ENCODE measurements at regions not wholly inside any gene's neighbourhood (a gene's known extent, or its start where the extent isn't known, plus 50 kb on each side); places are given as distances from the start of the nearest gene placed in this dataset.

DNA sequence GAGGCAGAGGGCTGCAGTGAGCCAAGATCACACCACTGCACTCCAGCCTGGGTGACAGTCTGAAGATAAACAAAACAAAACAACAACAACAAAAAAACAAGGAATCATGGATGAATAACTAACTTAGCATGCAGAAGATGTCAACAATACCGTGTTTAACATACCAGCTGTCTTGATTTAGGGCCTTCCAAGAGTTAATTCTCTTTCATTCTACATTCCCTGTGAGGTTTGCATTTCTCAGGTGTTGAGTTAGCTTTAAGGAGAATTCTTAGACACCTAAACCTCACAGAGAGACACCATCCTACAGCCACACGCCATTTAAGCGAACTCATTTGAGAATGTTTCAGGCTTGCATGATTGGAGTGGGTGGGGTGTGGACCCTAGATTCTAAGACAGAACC, 363.1 kb upstream of the RUNX1 start:
- TF ChIP-seq POLR2A (IDR thresholded peaks at IDR 0.05), result no peak
- TF ChIP-seq, protein P1, sequence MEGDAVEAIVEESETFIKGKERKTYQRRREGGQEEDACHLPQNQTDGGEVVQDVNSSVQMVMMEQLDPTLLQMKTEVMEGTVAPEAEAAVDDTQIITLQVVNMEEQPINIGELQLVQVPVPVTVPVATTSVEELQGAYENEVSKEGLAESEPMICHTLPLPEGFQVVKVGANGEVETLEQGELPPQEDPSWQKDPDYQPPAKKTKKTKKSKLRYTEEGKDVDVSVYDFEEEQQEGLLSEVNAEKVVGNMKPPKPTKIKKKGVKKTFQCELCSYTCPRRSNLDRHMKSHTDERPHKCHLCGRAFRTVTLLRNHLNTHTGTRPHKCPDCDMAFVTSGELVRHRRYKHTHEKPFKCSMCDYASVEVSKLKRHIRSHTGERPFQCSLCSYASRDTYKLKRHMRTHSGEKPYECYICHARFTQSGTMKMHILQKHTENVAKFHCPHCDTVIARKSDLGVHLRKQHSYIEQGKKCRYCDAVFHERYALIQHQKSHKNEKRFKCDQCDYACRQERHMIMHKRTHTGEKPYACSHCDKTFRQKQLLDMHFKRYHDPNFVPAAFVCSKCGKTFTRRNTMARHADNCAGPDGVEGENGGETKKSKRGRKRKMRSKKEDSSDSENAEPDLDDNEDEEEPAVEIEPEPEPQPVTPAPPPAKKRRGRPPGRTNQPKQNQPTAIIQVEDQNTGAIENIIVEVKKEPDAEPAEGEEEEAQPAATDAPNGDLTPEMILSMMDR (IDR thresholded peaks at IDR 0.05), result no peak

Data from thyroid gland (tissue), 4 donors.